ENCODE measurements at regions not wholly inside any gene's neighbourhood (a gene's known extent, or its start where the extent isn't known, plus 50 kb on each side); places are given as distances from the start of the nearest gene placed in this dataset.

DNA sequence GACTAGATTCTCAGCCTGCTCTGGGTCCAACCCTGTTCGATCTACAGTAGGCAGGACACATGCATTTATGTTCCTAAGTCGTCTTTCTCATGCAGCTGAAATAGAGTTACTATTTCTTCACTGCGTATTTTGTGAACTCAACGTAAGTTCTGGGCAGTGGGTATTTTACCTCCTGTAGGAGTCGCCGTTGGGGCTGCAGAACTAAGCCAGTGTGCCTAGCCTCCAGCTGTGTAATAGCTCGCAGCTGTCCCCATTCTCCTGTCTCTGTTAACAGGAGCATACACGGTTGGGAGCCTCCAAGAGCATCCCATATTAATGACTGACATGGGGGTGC, 58.4 kb upstream of the HRH1 start:
- no peaks in the 10 kb centered on the region for H3K36me3 ChIP-seq
- no peak overlapping the region for H3K4me3 ChIP-seq
- H3K4me1 ChIP-seq = peaks cover 6% of the 10 kb centered on the region
- intact Hi-C loops (cut with DNase I) = no loop called here
- no peak overlapping the region for H3K27ac ChIP-seq
- TF ChIP-seq, protein P1, sequence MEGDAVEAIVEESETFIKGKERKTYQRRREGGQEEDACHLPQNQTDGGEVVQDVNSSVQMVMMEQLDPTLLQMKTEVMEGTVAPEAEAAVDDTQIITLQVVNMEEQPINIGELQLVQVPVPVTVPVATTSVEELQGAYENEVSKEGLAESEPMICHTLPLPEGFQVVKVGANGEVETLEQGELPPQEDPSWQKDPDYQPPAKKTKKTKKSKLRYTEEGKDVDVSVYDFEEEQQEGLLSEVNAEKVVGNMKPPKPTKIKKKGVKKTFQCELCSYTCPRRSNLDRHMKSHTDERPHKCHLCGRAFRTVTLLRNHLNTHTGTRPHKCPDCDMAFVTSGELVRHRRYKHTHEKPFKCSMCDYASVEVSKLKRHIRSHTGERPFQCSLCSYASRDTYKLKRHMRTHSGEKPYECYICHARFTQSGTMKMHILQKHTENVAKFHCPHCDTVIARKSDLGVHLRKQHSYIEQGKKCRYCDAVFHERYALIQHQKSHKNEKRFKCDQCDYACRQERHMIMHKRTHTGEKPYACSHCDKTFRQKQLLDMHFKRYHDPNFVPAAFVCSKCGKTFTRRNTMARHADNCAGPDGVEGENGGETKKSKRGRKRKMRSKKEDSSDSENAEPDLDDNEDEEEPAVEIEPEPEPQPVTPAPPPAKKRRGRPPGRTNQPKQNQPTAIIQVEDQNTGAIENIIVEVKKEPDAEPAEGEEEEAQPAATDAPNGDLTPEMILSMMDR (IDR thresholded peaks at IDR 0.05) = no peak
- ATAC-seq = no peak
- no peaks in the 10 kb centered on the region for H3K9me3 ChIP-seq
- DNase-seq = no peak
- H3K27me3 ChIP-seq = no peaks in the 10 kb centered on the region

DNA sequence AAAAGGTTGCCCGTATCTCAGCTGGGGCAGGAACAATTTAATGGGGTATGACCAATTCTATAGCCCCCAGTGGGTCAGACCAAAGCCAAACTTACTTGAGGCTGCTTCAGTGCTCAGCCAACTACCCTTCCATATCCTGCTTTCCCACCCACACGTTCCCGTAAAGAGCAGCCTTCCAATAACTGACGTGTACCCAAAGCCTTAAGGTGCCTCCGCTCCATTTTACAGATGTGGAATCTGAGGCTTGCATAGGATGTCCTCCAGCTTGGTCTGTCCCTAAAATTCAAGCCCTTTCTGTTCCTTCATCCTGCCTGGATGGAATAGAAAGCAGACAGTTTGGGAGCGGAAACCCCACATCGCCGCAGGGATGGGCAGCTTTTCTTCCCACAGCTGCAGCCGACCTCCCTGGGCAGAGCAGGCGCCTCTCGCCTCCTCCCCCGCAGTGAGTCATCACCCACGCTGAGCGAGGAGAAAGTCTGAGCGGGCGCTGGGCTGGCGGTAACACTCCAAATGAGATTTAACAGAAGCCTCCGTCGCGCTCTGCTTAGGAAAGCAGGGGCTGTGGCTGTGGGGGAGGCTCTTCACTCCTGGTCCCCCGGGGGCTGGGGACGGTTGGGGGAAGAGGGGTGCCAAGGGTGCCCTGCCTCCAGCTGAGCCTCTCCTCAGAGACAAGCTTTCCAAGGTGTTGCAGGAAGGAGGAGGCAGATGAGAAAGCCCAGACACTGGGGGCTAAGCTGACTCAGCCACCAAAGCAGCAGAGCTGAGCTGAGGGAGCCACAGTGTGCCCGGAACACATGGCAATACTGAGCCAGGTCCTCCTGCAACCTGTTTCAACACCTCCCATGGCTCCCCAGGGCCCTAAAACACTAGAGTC, 57.8 kb upstream of the HRH1 start:
- intact Hi-C loops (cut with DNase I) = no loop called here
- TF ChIP-seq, protein P1 (IDR thresholded peaks at IDR 0.05) = no peak
- peak; percentile 92 for ATAC-seq
- no peaks in the 10 kb centered on the region for H3K9me3 ChIP-seq
- DNase-seq = peak; percentile 85
- H3K36me3 ChIP-seq = no peaks in the 10 kb centered on the region
- H3K4me1 ChIP-seq = peaks cover 6% of the 10 kb centered on the region
- H3K27ac ChIP-seq = no peak overlapping the region
- no peak overlapping the region for H3K4me3 ChIP-seq
- no peaks in the 10 kb centered on the region for H3K27me3 ChIP-seq

DNA sequence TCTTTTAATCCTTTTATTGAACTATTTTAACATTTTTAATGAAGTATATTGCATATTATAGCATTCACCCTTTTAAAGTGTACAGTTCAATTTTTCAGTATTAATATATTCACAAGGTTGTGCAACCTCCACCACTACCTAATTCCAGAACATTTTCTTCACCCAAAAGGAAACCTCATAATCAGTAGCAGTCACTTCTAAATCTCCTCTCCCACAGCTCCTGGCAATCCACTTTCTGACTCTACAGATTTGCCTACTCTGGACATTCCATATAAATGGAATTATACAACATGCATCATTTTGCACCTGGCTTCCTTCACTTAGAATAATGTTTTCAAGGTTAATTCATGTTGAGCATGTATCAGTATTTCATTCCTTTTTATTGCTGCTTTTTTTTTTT, 55.0 kb upstream of the HRH1 start:
- Histone ChIP-seq H3K4me3 (no peak overlapping the region), H3K36me3 (no peaks in the 10 kb centered on the region), H3K27ac (no peak overlapping the region), H3K4me1 (peaks cover 6% of the 10 kb centered on the region), H3K27me3 (no peaks in the 10 kb centered on the region), H3K9me3 (no peaks in the 10 kb centered on the region)
- no peak for ATAC-seq
- intact Hi-C loops (cut with DNase I) = no loop called here
- DNase-seq = no peak
- TF ChIP-seq, protein P1 (IDR thresholded peaks at IDR 0.05) = no peak
